ENCODE measurements at regions not wholly inside any gene's neighbourhood (a gene's known extent, or its start where the extent isn't known, plus 50 kb on each side); places are given as distances from the start of the nearest gene placed in this dataset.

GRCh38 chr5:74113196-74113540 lies 487.2 kb downstream of the ARHGEF28 start:
- TF ChIP-seq CTCF (conservative IDR thresholded peaks at IDR 0.05; ENCODE audit: low read depth, low read length) (no peak), EZH2phosphoT487 (IDR thresholded peaks at IDR 0.05; ENCODE audit: borderline replicate concordance, low read length) (no peak), EZH2 (IDR thresholded peaks at IDR 0.05; ENCODE audit: low read length, unreplicated experiment) (no peak)
